Activated CD4-positive, alpha-beta T cell treated with anti-CD3 and anti-CD28 coated beads, Interleukin-2, amount 10 ng/mL, durations not matched to agents 7 days and 5 days (primary cell): ENCODE measurements at regions not wholly inside any gene's neighbourhood (a gene's known extent, or its start where the extent isn't known, plus 50 kb on each side); places are given as distances from the start of the nearest gene placed in this dataset.

Source experiments
- CTCF ChIA-PET: fragments of 350-600 bp; sonication (Branson Sonifier 250); formaldehyde crosslinking; loops from one replicate; lab custom pipeline; 2021; ENCODE audit warnings: antibody characterized with exemption; lab: Charles Lee
- POLR2A ChIA-PET: fragments of 350-600 bp; sonication (Branson Sonifier 250); formaldehyde crosslinking; loops from one replicate; lab custom pipeline; 2021; ENCODE audit warnings: antibody characterized with exemption; lab: Charles Lee
- DNase-seq: peaks from one replicate; pipeline ENCODE4 v3.0.0-alpha.2; 2020
- H3K27ac Mint-ChIP-seq: one replicate; pipeline ENCODE4 v1.8.0; 2021; ENCODE audit warnings: mild to moderate bottlenecking, moderate library complexity, mixed read lengths
- H3K27me3 Mint-ChIP-seq: one replicate; pipeline ENCODE4 v1.8.0; 2021; ENCODE audit warnings: mixed read lengths
- H3K36me3 Mint-ChIP-seq: one replicate; pipeline ENCODE4 v1.8.0; 2021; ENCODE audit warnings: low read depth, mixed read lengths
- H3K4me1 Mint-ChIP-seq: one replicate; pipeline ENCODE4 v1.8.0; 2021; ENCODE audit warnings: mixed read lengths
- H3K4me3 Mint-ChIP-seq: one replicate; pipeline ENCODE4 v1.8.0; 2021; ENCODE audit warnings: mild to moderate bottlenecking, moderate library complexity, mixed read lengths
- H3K9me3 Mint-ChIP-seq: one replicate; pipeline ENCODE4 v1.8.0; 2021; ENCODE audit warnings: mixed read lengths

DNA sequence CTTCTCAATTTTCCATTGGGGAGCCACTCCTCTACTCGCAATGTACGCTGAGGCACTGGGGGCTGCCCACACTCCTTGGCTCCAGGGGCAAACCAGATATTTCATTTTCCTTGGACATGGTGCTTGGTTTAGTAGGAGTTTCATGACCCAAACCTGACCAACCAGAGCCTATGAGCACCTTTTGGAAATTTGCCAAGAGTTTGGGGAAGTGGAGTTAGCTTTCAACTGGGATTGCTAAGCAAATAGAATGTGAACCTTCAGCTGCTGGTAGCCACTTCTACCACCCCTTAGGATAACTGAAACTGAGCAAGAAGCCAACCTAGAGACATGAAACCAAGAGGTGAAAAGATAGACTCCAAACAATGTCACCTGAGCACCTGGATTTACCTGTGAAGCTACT lies 74.9 kb upstream of the COL13A1 start:
- H3K4me1 Mint-ChIP-seq, result peaks cover 7% of the 10 kb centered on the region

DNA sequence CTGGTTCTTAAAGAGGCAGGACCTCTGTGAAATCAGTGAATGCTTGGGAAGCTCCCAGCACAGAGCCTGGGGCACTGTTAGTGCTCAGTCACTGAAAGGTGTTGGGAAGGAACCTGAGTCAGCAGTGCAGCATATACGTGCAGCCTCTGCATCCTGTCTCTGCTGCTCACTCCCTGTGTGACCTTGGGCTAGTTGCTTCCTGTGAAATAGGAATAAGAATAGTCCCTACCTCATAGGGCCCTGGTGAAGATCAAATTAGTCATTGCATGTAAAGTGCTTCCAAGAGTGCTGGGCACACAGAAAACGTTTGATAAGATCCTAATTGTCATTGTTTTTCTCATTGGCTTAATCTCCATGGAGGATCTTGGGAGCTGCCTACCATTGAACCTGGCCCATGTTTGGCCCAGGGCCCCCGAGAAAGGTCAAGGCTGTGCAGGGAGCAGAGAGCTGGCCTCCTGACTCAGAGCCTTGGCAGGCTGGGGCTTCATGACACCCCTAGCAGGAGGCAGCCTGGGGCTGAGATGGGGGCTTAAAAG lies 73.3 kb upstream of the COL13A1 start:
- Mint-ChIP-seq H3K4me3 (no peak overlapping the region), H3K9me3 (no peaks in the 10 kb centered on the region), H3K4me1 (peaks cover 7% of the 10 kb centered on the region), H3K27me3 (peaks cover 8% of the 10 kb centered on the region), H3K36me3 (no peaks in the 10 kb centered on the region), H3K27ac (no peak overlapping the region)
- ChIA-PET CTCF (interaction anchor here (0.5 to 1.5 kb wide), 3 partner anchors 15 to 203 kb away, joined by 3 to 7 read pairs (median 3); no protein-coding TSS in a partner anchor), POLR2A (no interaction called here)
- no peak for DNase-seq

More for the DNA sequence above, 74.9 kb upstream of the COL13A1 start:
- no peak for DNase-seq
- H3K9me3 Mint-ChIP-seq, result no peaks in the 10 kb centered on the region
- H3K36me3 Mint-ChIP-seq, result no peaks in the 10 kb centered on the region
- no peak overlapping the region for H3K27ac Mint-ChIP-seq
- ChIA-PET POLR2A (no interaction called here), CTCF (interaction anchor here (1.0 to 1.5 kb wide), 3 partner anchors 16 to 261 kb away, joined by 3 to 7 read pairs (median 5); no protein-coding TSS in a partner anchor)
- H3K4me3 Mint-ChIP-seq, result no peak overlapping the region
- peaks cover 11% of the 10 kb centered on the region for H3K27me3 Mint-ChIP-seq

DNA sequence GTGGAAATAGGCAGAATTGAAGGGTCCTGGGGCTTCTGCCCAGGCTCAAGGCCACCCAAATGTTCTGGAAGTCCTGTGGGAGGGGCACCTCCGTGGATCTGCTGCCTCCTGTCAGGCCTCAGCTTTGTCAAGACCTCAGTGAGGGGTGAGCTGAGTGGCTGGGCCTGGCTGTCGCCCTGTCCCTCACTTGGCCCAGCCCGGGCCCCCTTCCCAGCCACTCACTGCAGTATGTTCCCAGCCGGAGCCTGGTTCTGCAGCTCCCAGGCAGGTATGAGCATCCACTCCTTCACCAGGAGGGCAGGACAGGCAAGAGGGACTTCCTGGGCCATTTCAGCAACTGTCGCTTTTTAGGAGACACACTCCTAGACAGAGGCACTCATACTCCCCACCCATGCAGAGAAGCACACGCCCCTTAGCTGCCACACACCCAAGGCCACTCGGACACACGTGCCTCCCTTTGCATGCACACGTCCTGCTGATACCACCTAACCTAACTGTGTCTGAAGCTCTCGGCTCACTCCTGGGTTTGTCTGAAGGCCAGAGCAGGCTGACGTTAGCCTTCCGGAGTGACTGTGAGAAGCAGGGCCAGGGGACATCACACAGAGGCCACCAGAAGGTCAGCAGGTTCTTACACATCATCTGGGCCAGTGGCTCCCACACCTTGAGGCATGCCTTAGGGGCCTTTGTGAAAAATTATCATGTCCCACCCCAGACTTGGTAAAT lies 72.2 kb upstream of the COL13A1 start:
- no peak for DNase-seq
- POLR2A ChIA-PET, result interaction anchor here (0.7 kb wide), 1 partner anchor 105 kb away, joined by 3 read pairs; no protein-coding TSS in a partner anchor
- CTCF ChIA-PET, result interaction anchor here (0.6 to 1.4 kb wide), 3 partner anchors 13 to 199 kb away, joined by 3 to 4 read pairs (median 3); no protein-coding TSS in a partner anchor

DNA sequence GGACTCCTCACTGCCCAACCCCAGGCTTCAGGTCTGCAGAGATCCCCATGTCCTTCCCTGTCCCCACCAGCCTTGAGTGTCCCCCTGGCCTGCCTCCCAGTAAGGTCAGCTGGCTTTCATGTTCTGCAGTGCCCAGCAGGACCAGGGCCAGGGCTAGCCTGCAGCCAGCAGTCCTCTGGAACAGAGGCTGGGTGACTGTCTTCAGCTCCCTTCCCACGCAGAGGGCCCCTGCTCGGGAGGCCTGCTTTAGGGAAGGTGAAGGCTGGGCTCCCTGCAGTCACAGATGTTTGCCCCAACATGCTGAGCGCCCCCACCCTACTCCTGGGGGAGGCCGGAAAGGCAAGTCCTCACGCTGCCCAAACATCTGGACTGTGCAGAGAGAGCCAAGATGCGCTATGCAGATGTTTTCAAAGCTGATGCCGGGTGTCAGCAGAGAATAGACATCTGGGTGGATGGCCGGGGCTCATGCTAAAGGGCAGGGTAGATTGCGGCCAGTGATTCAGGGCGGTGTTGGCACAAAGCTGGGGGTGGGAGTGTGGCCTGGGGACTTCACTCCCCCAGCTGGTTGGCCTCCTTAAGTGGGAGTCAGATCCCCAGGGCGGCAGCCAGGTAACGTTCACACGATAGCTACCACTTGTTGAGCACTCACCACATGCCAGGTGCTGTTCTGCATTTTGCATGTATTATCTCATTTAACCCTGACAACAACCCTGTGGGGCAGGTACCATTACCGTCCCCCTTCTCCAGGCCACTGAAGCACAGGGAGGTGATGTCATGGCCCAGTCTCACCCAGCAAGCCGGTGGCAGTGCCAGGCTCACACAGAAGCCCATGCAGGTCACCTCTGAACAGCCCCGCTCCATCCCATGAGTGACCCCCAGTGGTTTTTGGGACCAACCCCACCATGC lies 71.2 kb upstream of the COL13A1 start:
- ChIA-PET CTCF (interaction anchor here (0.6 to 1.6 kb wide), 3 partner anchors 14 to 200 kb away, joined by 3 to 4 read pairs (median 4); no protein-coding TSS in a partner anchor), POLR2A (interaction anchor here (0.7 kb wide), 1 partner anchor 106 kb away, joined by 3 read pairs; no protein-coding TSS in a partner anchor)
- peaks cover 23% of the 10 kb centered on the region for H3K4me1 Mint-ChIP-seq
- DNase-seq, result no peak
- H3K4me3 Mint-ChIP-seq, result no peak overlapping the region
- peaks cover 5% of the 10 kb centered on the region for H3K27me3 Mint-ChIP-seq
- H3K36me3 Mint-ChIP-seq, result no peaks in the 10 kb centered on the region
- no peak overlapping the region for H3K27ac Mint-ChIP-seq
- no peaks in the 10 kb centered on the region for H3K9me3 Mint-ChIP-seq

More for the DNA sequence above, 72.2 kb upstream of the COL13A1 start:
- no peak overlapping the region for H3K4me3 Mint-ChIP-seq
- no peaks in the 10 kb centered on the region for H3K9me3 Mint-ChIP-seq
- H3K4me1 Mint-ChIP-seq, result peaks cover 15% of the 10 kb centered on the region
- no peaks in the 10 kb centered on the region for H3K36me3 Mint-ChIP-seq
- no peak overlapping the region for H3K27ac Mint-ChIP-seq
- H3K27me3 Mint-ChIP-seq, result peaks cover 5% of the 10 kb centered on the region

- H3K27ac Mint-ChIP-seq, result no peak overlapping the region
- peaks cover 4% of the 10 kb centered on the region for H3K27me3 Mint-ChIP-seq
- DNase-seq, result no peak
- H3K4me1 Mint-ChIP-seq, result peaks cover 26% of the 10 kb centered on the region
- H3K9me3 Mint-ChIP-seq, result no peaks in the 10 kb centered on the region
- H3K4me3 Mint-ChIP-seq, result no peak overlapping the region
- ChIA-PET CTCF (interaction anchor here (1.6 kb wide), 1 partner anchor 37 kb away, joined by 4 read pairs; no protein-coding TSS in a partner anchor), POLR2A (no interaction called here)
- H3K36me3 Mint-ChIP-seq, result no peaks in the 10 kb centered on the region
Measured at GRCh38 chr10:69731184-69731583, 70.5 kb upstream of the COL13A1 start.

- DNase-seq, result no peak
- H3K27me3 Mint-ChIP-seq, result peaks cover 4% of the 10 kb centered on the region
Measured at GRCh38 chr10:69731698-69732097, 70.0 kb upstream of the COL13A1 start.

DNA sequence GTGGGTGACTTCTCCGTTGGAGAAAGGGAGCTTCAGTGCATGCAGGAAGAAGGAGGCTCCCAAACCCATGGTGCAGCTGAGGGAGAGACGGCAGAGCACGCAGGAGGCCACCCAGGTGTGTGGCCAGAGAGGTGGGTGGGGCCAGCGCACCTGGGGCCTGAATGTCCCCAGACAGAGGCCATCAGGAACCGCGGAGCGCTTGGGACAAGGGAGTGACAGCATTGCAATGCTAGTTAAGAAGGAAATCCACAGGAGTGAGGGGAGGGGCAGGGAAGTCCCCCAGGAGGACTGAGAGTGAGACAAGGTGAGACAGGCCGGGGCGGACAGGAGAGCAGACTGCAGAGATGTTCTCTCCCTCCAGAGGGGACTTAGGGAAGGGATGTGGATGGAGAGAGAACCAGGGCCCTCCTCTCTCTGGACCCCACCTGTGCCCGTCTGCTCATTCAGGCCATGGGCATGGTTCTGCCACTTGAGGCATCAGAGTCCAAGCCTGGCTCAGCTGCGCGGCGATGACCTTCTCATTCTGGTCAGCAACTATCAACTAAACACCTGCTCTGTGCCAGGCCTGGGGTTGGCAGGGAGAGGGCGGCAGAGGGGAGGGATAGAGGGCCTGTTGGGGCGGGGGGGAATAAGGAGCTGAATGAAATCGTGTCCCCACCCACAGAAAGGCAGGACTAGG lies 69.4 kb upstream of the COL13A1 start:
- ChIA-PET POLR2A (no interaction called here), CTCF (interaction anchor here (1.6 kb wide), 1 partner anchor 36 kb away, joined by 4 read pairs; no protein-coding TSS in a partner anchor)
- Mint-ChIP-seq H3K9me3 (no peaks in the 10 kb centered on the region), H3K27me3 (peaks cover 4% of the 10 kb centered on the region), H3K4me3 (no peak overlapping the region), H3K27ac (no peak overlapping the region), H3K4me1 (peaks cover 26% of the 10 kb centered on the region), H3K36me3 (no peaks in the 10 kb centered on the region)
- no peak for DNase-seq

More at GRCh38 chr10:69731698-69732097, 70.0 kb upstream of the COL13A1 start:
- Mint-ChIP-seq H3K27ac (no peak overlapping the region), H3K9me3 (no peaks in the 10 kb centered on the region), H3K36me3 (no peaks in the 10 kb centered on the region), H3K4me3 (no peak overlapping the region), H3K4me1 (peaks cover 26% of the 10 kb centered on the region)
- POLR2A ChIA-PET, result no interaction called here
- CTCF ChIA-PET, result interaction anchor here (1.6 kb wide), 1 partner anchor 36 kb away, joined by 4 read pairs; no protein-coding TSS in a partner anchor

GRCh38 chr10:69732826-69733150 lies 68.9 kb upstream of the COL13A1 start:
- no peak overlapping the region for H3K4me3 Mint-ChIP-seq
- no peak overlapping the region for H3K27ac Mint-ChIP-seq
- H3K9me3 Mint-ChIP-seq, result no peaks in the 10 kb centered on the region
- no peak for DNase-seq
- peaks cover 4% of the 10 kb centered on the region for H3K27me3 Mint-ChIP-seq
- peaks cover 26% of the 10 kb centered on the region for H3K4me1 Mint-ChIP-seq
- ChIA-PET CTCF (no interaction called here), POLR2A (no interaction called here)
- no peaks in the 10 kb centered on the region for H3K36me3 Mint-ChIP-seq

GRCh38 chr10:69733791-69734261 lies 67.9 kb upstream of the COL13A1 start:
- peaks cover 19% of the 10 kb centered on the region for H3K4me1 Mint-ChIP-seq
- no peak overlapping the region for H3K27ac Mint-ChIP-seq
- no peaks in the 10 kb centered on the region for H3K36me3 Mint-ChIP-seq
- H3K4me3 Mint-ChIP-seq, result no peak overlapping the region
- no peak for DNase-seq
- H3K9me3 Mint-ChIP-seq, result no peaks in the 10 kb centered on the region
- POLR2A ChIA-PET, result no interaction called here
- peaks cover 7% of the 10 kb centered on the region for H3K27me3 Mint-ChIP-seq
- CTCF ChIA-PET, result interaction anchor here (1.0 kb wide), 1 partner anchor 34 kb away, joined by 3 read pairs; no protein-coding TSS in a partner anchor

DNA sequence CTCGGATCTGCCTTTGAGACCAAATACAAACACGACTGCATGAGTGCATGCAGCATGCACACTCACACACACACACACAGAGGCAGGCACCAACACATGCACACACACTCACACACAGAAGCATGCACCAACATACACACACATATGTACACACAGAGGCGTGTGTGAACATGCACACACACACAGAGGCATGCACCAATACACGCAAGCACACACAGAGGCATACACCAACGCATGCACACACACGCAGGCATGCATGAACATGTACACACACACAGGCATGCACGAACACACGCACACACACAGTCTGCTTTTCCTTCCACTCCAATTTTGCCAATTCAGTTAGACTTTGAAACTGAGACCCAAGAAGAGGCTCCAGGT lies 67.3 kb upstream of the COL13A1 start:
- no peaks in the 10 kb centered on the region for H3K36me3 Mint-ChIP-seq
- CTCF ChIA-PET, result interaction anchor here (1.0 kb wide), 1 partner anchor 33 kb away, joined by 3 read pairs; no protein-coding TSS in a partner anchor
- H3K4me1 Mint-ChIP-seq, result peaks cover 19% of the 10 kb centered on the region
- peak overlapping the region; percentile 7 for H3K27ac Mint-ChIP-seq
- peaks cover 10% of the 10 kb centered on the region for H3K27me3 Mint-ChIP-seq
- DNase-seq, result no peak
- no peaks in the 10 kb centered on the region for H3K9me3 Mint-ChIP-seq
- POLR2A ChIA-PET, result no interaction called here
- H3K4me3 Mint-ChIP-seq, result no peak overlapping the region

DNA sequence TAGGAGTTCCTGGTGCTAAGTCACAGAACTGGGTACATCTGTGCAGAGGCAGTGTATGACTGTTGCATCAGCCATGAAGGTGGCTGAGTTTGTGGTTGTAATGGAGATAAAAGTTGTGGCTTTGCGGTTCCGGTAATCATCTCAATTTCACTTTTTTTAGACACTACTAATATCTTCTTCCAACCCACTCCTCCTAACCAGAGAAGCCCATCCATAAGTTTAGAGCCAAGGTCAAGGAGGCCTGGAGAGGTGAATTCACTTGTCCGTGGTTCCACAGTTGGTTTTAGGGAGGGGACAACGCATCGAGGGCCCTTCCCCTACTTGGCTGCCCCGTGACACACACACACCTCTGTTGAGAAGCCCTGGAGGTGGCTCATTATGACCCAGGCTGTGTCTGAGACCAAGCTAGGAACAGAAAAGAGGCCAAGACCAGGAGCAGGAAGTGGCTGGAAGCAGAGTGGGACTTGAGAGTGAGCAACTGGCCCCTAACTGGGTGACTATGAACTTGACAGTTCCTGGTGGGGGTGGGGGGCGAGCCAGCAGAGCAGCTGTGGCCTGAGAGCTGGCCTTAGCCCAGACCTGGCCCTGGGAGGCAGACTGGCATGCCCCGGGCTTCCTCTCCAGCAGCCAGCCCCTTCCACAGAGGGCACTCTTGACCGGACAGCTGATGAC lies 66.8 kb upstream of the COL13A1 start:
- ChIA-PET POLR2A (no interaction called here), CTCF (no interaction called here)
- H3K9me3 Mint-ChIP-seq, result no peaks in the 10 kb centered on the region
- H3K4me1 Mint-ChIP-seq, result peaks cover 19% of the 10 kb centered on the region
- H3K4me3 Mint-ChIP-seq, result no peak overlapping the region
- H3K27me3 Mint-ChIP-seq, result peaks cover 10% of the 10 kb centered on the region
- no peaks in the 10 kb centered on the region for H3K36me3 Mint-ChIP-seq
- peak; percentile 37 for DNase-seq
- peak overlapping the region; percentile 7 for H3K27ac Mint-ChIP-seq
